ENCODE measurements at regions not wholly inside any gene's neighbourhood (a gene's known extent, or its start where the extent isn't known, plus 50 kb on each side); places are given as distances from the start of the nearest gene placed in this dataset.

DNA sequence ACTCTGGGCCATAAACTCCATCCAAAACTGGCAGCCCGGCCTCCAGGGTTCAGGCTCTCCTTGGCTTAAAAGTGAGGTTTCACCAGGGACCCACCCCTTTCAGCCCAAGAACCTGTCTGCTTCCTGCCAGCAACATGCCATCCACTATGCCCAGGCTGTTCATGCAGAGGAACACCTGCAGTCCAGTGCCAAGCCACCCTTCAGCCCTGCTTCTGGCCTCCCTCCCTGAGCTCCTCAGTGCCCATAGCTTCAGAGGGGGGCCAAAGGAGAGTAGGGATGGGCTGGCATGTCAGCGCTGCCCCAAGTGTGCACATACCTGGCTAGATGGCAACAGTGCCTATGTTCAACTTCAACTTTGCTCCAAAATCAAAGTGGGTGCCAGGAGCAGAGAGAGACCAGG is 166.9 kb upstream of the MRPS30 start:
- Histone ChIP-seq H3K27me3 (no peaks in the 10 kb centered on the region), H3K9me3 (ENCODE audit: low read depth) (no peaks in the 10 kb centered on the region), H3K27ac (no peak overlapping the region), H3K4me3 (no peak overlapping the region), H3K4me1 (ENCODE audit: low read depth) (peaks cover 33% of the 10 kb centered on the region), H3K36me3 (no peaks in the 10 kb centered on the region)
- no peak for DNase-seq (ENCODE audit: low read depth in 1 of 2, low spot score in 1 of 2)
- TF ChIP-seq, protein P1, sequence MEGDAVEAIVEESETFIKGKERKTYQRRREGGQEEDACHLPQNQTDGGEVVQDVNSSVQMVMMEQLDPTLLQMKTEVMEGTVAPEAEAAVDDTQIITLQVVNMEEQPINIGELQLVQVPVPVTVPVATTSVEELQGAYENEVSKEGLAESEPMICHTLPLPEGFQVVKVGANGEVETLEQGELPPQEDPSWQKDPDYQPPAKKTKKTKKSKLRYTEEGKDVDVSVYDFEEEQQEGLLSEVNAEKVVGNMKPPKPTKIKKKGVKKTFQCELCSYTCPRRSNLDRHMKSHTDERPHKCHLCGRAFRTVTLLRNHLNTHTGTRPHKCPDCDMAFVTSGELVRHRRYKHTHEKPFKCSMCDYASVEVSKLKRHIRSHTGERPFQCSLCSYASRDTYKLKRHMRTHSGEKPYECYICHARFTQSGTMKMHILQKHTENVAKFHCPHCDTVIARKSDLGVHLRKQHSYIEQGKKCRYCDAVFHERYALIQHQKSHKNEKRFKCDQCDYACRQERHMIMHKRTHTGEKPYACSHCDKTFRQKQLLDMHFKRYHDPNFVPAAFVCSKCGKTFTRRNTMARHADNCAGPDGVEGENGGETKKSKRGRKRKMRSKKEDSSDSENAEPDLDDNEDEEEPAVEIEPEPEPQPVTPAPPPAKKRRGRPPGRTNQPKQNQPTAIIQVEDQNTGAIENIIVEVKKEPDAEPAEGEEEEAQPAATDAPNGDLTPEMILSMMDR (IDR thresholded peaks at IDR 0.05; ENCODE audit: low read depth, low read length): no peak

DNA sequence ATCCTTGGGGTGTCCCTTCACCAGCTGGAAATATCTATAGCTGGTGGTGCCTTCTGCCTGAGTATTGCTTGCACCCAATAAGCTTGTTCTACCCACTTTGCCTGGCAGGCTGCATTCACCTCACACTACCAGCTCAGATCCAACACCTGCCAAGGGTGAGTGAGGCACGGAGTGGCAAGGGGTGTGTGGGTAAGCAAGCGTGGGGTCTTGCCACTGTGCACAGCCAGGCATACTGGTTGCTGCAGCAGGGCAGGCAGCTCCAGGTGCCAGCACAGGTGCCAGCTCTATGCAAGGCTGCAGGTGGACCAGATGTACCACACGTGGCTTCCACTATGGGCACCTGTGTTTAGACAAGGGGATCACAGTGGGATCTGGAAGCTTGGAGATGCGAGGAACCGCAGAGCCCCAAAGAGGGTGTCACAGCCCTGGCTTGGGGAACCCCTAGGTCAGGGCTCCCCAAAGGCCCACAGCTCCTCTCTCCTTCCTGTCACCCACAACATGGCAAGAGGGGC is 167.7 kb upstream of the MRPS30 start:
- TF ChIP-seq, protein P1 (IDR thresholded peaks at IDR 0.05; ENCODE audit: low read depth, low read length): no peak
- Histone ChIP-seq H3K9me3 (ENCODE audit: low read depth) (no peaks in the 10 kb centered on the region), H3K27ac (no peak overlapping the region), H3K36me3 (no peaks in the 10 kb centered on the region), H3K4me1 (ENCODE audit: low read depth) (peaks cover 26% of the 10 kb centered on the region), H3K27me3 (no peaks in the 10 kb centered on the region), H3K4me3 (no peak overlapping the region)
- no peak for DNase-seq (ENCODE audit: low read depth in 1 of 2, low spot score in 1 of 2)

DNA sequence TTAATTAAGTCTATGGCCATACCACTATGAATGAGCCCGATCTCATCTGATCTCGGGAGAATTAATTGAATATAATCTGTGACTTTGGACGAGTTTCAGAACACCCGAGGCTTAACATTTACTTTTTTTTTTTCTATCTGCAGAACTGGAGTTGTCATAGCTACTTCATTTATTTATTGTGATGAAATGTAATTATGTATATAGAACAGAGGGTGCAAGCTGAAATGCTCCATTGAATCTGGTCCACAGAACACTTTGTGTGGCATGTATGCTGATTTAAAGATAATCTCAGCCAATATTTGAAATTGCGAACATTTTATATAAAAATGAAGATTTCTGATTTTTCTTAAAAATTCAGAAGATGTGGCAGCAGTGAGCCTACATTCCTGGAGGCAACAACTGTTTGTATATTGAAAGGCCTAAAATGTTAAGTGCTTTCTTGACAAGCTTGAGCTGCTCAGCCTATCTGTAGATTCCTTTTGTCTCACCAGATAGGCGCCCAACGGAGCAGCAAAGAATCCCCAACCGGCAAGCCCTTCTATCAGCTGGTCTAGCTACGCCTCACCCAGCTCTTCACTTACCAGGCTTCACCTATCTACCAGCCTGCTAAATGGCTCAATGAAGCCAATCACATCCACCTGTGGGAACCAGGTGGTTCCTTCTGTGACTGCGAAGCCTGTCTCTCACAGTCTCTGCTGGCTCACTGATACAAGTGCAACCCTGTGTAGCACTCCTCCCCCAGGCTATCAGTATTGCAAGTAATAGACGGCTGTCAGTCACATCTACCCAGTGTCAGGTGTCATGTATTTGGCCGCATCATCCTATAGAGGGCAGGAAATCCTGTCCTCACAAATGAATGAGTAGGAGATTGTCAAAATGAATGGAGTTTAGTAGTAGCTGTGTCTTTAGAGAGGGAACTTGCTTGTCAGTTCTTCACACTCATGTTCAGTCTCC is 170.6 kb upstream of the MRPS30 start:
- no peak overlapping the region for H3K4me3 ChIP-seq
- peak in 1 of 2 donors; percentile 13 for DNase-seq (ENCODE audit: low read depth in 1 of 2, low spot score in 1 of 2)
- no peak overlapping the region for H3K27ac ChIP-seq
- no peaks in the 10 kb centered on the region for H3K27me3 ChIP-seq
- no peaks in the 10 kb centered on the region for H3K36me3 ChIP-seq
- H3K9me3 ChIP-seq (ENCODE audit: low read depth): no peaks in the 10 kb centered on the region
- TF ChIP-seq, protein P1 (IDR thresholded peaks at IDR 0.05; ENCODE audit: low read depth, low read length): no peak
- peaks cover 6% of the 10 kb centered on the region for H3K4me1 ChIP-seq (ENCODE audit: low read depth)

DNA sequence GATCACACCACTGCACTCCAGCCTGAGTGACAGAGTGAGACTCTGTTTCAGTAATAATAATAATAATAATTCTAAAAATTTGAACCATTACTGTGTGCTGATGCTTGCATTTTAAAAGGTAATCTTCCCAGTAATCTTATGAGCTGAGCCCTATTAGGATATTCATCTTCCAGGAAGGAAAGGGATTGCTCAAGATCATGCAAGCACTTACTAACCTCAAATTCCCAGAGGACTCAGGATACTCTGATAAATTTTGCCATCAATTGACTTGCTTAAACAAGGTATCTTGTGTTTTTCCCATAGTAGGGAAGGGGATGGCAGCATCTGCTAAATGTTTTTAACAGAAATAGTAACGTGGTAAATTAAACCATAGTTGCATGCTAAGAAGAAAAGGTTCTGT is 176.4 kb upstream of the MRPS30 start:
- no peaks in the 10 kb centered on the region for H3K9me3 ChIP-seq (ENCODE audit: low read depth)
- no peaks in the 10 kb centered on the region for H3K4me1 ChIP-seq (ENCODE audit: low read depth)
- TF ChIP-seq, protein P1 (IDR thresholded peaks at IDR 0.05; ENCODE audit: low read depth, low read length): no peak
- no peaks in the 10 kb centered on the region for H3K36me3 ChIP-seq
- H3K27ac ChIP-seq: no peak overlapping the region
- H3K27me3 ChIP-seq: no peaks in the 10 kb centered on the region
- no peak overlapping the region for H3K4me3 ChIP-seq
- no peak for DNase-seq (ENCODE audit: low read depth in 1 of 2, low spot score in 1 of 2)

DNA sequence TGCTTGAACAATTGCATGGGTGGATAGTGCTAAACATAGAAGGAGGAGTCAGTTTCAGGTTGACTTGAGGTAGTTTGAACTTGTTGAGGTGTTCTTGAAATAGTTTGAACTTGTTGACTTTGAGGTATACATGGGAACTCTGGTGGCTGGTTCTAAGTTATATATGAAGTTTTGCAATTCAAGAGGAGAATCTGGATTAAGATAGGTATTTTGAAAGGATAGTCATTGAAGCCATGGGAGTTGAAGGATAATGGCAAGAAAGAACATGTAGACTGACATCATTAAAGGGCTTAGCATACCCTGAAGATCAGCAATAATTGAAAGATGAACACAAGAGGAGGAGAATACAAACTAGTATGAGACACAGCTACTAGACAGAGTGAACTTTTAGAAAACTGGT is 181.9 kb upstream of the MRPS30 start:
- H3K9me3 ChIP-seq (ENCODE audit: low read depth): no peaks in the 10 kb centered on the region
- H3K27ac ChIP-seq: no peak overlapping the region
- H3K27me3 ChIP-seq: no peaks in the 10 kb centered on the region
- TF ChIP-seq, protein P1 (IDR thresholded peaks at IDR 0.05; ENCODE audit: low read depth, low read length): no peak
- no peaks in the 10 kb centered on the region for H3K4me1 ChIP-seq (ENCODE audit: low read depth)
- DNase-seq (ENCODE audit: low read depth in 1 of 2, low spot score in 1 of 2): no peak
- no peak overlapping the region for H3K4me3 ChIP-seq
- H3K36me3 ChIP-seq: no peaks in the 10 kb centered on the region
